ENCODE measurements at regions not wholly inside any gene's neighbourhood (a gene's known extent, or its start where the extent isn't known, plus 50 kb on each side); places are given as distances from the start of the nearest gene placed in this dataset.
"Not testable (repeated sequence)": the region's sequence is repeated elsewhere in the genome, so short reads cannot be mapped to it uniquely, and the experiment has no call there.

GRCh38 chr6:60822597-60822996 lies 1463.4 kb downstream of the KHDRBS2 start:
- TF ChIP-seq, protein P1, sequence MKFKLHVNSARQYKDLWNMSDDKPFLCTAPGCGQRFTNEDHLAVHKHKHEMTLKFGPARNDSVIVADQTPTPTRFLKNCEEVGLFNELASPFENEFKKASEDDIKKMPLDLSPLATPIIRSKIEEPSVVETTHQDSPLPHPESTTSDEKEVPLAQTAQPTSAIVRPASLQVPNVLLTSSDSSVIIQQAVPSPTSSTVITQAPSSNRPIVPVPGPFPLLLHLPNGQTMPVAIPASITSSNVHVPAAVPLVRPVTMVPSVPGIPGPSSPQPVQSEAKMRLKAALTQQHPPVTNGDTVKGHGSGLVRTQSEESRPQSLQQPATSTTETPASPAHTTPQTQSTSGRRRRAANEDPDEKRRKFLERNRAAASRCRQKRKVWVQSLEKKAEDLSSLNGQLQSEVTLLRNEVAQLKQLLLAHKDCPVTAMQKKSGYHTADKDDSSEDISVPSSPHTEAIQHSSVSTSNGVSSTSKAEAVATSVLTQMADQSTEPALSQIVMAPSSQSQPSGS (CRISPR knock-in tag; IDR thresholded peaks at IDR 0.05; ENCODE audit: borderline replicate concordance, low read depth): not testable (repeated sequence)
- TF ChIP-seq, protein P2, sequence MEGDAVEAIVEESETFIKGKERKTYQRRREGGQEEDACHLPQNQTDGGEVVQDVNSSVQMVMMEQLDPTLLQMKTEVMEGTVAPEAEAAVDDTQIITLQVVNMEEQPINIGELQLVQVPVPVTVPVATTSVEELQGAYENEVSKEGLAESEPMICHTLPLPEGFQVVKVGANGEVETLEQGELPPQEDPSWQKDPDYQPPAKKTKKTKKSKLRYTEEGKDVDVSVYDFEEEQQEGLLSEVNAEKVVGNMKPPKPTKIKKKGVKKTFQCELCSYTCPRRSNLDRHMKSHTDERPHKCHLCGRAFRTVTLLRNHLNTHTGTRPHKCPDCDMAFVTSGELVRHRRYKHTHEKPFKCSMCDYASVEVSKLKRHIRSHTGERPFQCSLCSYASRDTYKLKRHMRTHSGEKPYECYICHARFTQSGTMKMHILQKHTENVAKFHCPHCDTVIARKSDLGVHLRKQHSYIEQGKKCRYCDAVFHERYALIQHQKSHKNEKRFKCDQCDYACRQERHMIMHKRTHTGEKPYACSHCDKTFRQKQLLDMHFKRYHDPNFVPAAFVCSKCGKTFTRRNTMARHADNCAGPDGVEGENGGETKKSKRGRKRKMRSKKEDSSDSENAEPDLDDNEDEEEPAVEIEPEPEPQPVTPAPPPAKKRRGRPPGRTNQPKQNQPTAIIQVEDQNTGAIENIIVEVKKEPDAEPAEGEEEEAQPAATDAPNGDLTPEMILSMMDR (IDR thresholded peaks at IDR 0.05): not testable (repeated sequence)
- TF ChIP-seq, protein P3, sequence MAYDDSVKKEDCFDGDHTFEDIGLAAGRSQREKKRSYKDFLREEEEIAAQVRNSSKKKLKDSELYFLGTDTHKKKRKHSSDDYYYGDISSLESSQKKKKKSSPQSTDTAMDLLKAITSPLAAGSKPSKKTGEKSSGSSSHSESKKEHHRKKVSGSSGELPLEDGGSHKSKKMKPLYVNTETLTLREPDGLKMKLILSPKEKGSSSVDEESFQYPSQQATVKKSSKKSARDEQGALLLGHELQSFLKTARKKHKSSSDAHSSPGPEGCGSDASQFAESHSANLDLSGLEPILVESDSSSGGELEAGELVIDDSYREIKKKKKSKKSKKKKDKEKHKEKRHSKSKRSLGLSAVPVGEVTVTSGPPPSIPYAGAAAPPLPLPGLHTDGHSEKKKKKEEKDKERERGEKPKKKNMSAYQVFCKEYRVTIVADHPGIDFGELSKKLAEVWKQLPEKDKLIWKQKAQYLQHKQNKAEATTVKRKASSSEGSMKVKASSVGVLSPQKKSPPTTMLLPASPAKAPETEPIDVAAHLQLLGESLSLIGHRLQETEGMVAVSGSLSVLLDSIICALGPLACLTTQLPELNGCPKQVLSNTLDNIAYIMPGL (CRISPR knock-in tag; IDR thresholded peaks at IDR 0.05): not testable (repeated sequence)
- TF ChIP-seq ESRRA (CRISPR knock-in tag; IDR thresholded peaks at IDR 0.05; ENCODE audit: borderline replicate concordance); CREB1 (CRISPR knock-in tag; IDR thresholded peaks at IDR 0.05); USF2 (CRISPR knock-in tag; IDR thresholded peaks at IDR 0.05): not testable (repeated sequence)
